ENCODE measurements at regions not wholly inside any gene's neighbourhood (a gene's known extent, or its start where the extent isn't known, plus 50 kb on each side); places are given as distances from the start of the nearest gene placed in this dataset.

DNA sequence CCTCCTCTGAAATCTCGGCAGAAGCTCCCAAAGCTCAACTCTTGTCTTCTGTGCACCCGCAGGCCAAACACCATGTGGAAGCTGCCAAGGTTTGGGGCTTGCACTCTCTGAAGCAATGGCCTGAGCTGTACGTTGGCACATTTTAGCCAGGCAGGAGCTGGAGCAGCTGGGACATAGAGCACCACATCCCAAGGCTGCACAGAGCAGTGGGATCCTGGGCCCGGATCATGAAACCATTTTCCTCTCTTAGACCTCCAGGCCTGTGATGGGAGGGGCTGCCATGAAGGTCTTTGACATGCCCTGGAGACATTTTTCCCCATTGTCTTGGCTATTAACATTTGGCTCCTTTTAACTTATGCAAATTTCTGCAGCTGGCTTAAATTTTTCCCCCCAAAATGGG is 567.1 kb upstream of the ZNF608 start:
- Mint-ChIP-seq H3K36me3 (peaks cover 5% of the 10 kb centered on the region), H3K27ac (no peak overlapping the region), H3K4me3 (no peak overlapping the region), H3K4me1 (peaks cover 29% of the 10 kb centered on the region), H3K27me3 (ENCODE audit: low read depth) (no peaks in the 10 kb centered on the region), H3K9me3 (peaks cover 10% of the 10 kb centered on the region)
- TF ChIP-seq, protein P1, sequence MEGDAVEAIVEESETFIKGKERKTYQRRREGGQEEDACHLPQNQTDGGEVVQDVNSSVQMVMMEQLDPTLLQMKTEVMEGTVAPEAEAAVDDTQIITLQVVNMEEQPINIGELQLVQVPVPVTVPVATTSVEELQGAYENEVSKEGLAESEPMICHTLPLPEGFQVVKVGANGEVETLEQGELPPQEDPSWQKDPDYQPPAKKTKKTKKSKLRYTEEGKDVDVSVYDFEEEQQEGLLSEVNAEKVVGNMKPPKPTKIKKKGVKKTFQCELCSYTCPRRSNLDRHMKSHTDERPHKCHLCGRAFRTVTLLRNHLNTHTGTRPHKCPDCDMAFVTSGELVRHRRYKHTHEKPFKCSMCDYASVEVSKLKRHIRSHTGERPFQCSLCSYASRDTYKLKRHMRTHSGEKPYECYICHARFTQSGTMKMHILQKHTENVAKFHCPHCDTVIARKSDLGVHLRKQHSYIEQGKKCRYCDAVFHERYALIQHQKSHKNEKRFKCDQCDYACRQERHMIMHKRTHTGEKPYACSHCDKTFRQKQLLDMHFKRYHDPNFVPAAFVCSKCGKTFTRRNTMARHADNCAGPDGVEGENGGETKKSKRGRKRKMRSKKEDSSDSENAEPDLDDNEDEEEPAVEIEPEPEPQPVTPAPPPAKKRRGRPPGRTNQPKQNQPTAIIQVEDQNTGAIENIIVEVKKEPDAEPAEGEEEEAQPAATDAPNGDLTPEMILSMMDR (IDR thresholded peaks at IDR 0.05; ENCODE audit: unreplicated experiment) = no peak
- DNase-seq (ENCODE audit: low spot score in 2 of 2, unreplicated experiment in 2 of 2) = no peak

DNA sequence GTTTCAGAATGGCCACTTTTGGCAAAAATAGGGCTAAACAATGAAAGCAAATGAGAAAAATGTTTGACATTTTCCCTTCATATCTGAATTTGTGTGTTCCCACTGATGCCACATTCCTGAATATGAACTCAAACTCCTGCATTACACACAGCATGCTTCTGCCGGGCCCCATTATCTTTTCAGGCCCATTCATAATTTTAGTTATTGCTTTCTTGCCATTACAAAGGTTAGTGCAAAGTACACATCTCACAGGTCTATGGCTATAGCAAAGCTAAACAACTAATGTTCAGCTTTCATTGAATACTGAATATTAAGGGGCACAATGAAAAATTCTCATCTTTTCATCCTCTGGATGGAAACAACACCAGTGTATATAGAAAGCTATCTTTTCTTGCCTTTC is 568.9 kb upstream of the ZNF608 start:
- Mint-ChIP-seq H3K4me3 (no peak overlapping the region), H3K9me3 (peaks cover 9% of the 10 kb centered on the region), H3K27me3 (ENCODE audit: low read depth) (no peaks in the 10 kb centered on the region), H3K36me3 (peaks cover 5% of the 10 kb centered on the region), H3K27ac (no peak overlapping the region), H3K4me1 (peaks cover 29% of the 10 kb centered on the region)
- TF ChIP-seq, protein P1 (IDR thresholded peaks at IDR 0.05; ENCODE audit: unreplicated experiment) = no peak
- no peak for DNase-seq (ENCODE audit: low spot score in 2 of 2, unreplicated experiment in 2 of 2)

DNA sequence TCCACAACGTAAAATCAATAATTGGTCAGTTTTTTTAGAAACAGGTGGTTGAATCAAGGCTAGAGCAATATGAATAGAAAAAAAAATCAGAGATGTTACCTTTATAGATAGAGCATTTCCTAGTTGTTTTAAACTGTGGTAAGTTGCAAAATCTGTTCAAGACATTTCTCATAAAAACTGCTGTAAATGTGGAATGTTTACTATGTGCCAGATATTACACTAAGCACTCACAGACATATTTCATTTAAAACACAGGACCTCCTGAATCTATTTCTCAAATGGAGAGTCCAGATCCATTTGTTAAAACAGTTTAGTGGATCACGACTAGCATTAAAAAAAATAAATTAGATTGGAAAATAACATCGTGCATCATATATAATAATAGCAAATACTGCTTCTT is 570.0 kb upstream of the ZNF608 start:
- no peak overlapping the region for H3K27ac Mint-ChIP-seq
- peaks cover 9% of the 10 kb centered on the region for H3K9me3 Mint-ChIP-seq
- peaks cover 29% of the 10 kb centered on the region for H3K4me1 Mint-ChIP-seq
- no peaks in the 10 kb centered on the region for H3K27me3 Mint-ChIP-seq (ENCODE audit: low read depth)
- TF ChIP-seq, protein P1 (IDR thresholded peaks at IDR 0.05; ENCODE audit: unreplicated experiment) = no peak
- H3K4me3 Mint-ChIP-seq = no peak overlapping the region
- DNase-seq (ENCODE audit: low spot score in 2 of 2, unreplicated experiment in 2 of 2) = no peak
- peaks cover 5% of the 10 kb centered on the region for H3K36me3 Mint-ChIP-seq

DNA sequence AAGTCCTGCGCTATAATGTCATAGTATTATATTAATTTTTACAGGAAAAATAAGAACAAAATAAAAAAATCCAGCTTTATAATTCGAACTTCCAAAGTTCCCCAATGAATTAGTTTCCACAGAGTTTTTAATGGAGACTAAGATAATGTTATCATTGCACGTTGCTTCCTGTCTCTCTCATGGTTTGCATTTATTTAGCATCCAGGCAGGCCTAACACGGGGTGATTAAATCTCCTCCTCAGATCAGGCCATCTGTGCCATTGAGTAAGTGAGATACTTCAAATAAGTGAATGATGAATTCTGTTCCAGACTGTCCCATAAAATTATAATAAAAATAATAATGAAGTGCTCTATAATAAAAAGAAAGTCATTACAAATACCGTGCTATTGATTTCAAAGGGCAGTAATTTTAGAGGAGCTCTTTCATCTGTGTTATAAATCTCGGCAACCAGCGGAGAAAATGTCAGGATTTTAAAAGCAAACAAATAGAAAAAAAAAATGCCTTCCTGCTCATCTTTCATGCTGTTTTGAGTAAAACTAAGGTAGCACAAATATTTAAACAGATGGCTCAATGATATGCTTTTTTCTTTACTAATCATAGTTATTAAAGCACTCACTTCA is 570.6 kb upstream of the ZNF608 start:
- Mint-ChIP-seq H3K4me1 (peaks cover 29% of the 10 kb centered on the region), H3K27ac (peak overlapping the region; percentile 28), H3K27me3 (ENCODE audit: low read depth) (no peaks in the 10 kb centered on the region), H3K4me3 (no peak overlapping the region), H3K9me3 (peaks cover 9% of the 10 kb centered on the region), H3K36me3 (peaks cover 5% of the 10 kb centered on the region)
- no peak for DNase-seq (ENCODE audit: low spot score in 2 of 2, unreplicated experiment in 2 of 2)
- TF ChIP-seq, protein P1 (IDR thresholded peaks at IDR 0.05; ENCODE audit: unreplicated experiment) = no peak

DNA sequence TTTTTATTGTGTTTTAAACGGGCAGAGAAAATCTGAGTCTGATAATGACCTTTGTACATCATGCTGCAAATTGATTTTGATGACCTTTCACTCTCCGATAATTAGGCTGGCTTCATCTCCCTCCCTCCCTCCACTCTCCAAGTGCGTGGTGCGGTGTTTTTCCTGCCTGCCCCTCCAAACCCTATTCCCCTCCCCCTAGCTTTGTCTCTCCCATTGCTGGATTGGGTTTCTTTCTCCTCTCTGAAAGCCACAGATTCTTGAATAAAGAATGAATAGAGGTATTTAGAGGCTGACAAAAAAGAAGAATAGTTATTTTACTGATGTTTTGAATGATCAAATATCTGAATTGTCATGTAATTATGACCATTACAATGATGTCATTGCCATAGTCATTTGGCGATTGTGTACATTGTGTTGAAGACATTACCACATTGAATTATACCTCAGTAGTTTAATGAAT is 571.1 kb upstream of the ZNF608 start:
- Mint-ChIP-seq H3K4me3 (no peak overlapping the region), H3K27me3 (ENCODE audit: low read depth) (no peaks in the 10 kb centered on the region), H3K9me3 (peaks cover 9% of the 10 kb centered on the region), H3K27ac (peak overlapping the region; percentile 28), H3K4me1 (peaks cover 29% of the 10 kb centered on the region), H3K36me3 (peaks cover 5% of the 10 kb centered on the region)
- TF ChIP-seq, protein P1 (IDR thresholded peaks at IDR 0.05; ENCODE audit: unreplicated experiment) = no peak
- no peak for DNase-seq (ENCODE audit: low spot score in 2 of 2, unreplicated experiment in 2 of 2)
